HepG2 (cell line): ENCODE measurements at regions not wholly inside any gene's neighbourhood (a gene's known extent, or its start where the extent isn't known, plus 50 kb on each side); places are given as distances from the start of the nearest gene placed in this dataset.

Experiments
- ATAC-seq: fragments of 200-7000 bp; cut with Tn5 transposase; 3 replicates; pipeline ENCODE4 v1.9.1; 2020; ENCODE audit warnings: mild to moderate bottlenecking, moderate library complexity
- BruUV-seq: library from RNA; stranded (reverse); fragments of 400-500 nt; replicated peaks from 2 replicates; lab custom pipeline; 2021; lab: Mats Ljungman, UMichigan
- CTCF ChIA-PET: fragments of 300-600 bp; formaldehyde crosslinking; extraction: SDS; loops from one replicate; lab custom pipeline; 2021; ENCODE audit warnings: low total read pairs, inconsistent platforms, low intra/inter-chr PET ratio; lab: Yijun Ruan, JAX
- POLR2A ChIA-PET: fragments of 350-600 bp; sonication (Branson Sonifier 250); formaldehyde crosslinking; loops from one replicate; lab custom pipeline; 2020; ENCODE audit warnings: antibody characterized with exemption, inconsistent platforms; lab: Yijun Ruan, JAX
- DNase-seq: peaks from one replicate; pipeline ENCODE4 v3.0.0-alpha.2; 2015; ENCODE audit warnings: low spot score
- FAIRE-seq: peaks from 3 replicates; lab custom pipeline; 2011; peaks lifted over from hg19 to GRCh38; lab: Jason Lieb, UNC
- H2AFZ ChIP-seq: one replicate; pipeline ENCODE4 v1.6.1; 2011; ENCODE audit warnings: low read length, inconsistent platforms
- H3K27ac ChIP-seq: fragments of 300-600 bp; 3 replicates; pipeline ENCODE4 v1.8.0; 2011; ENCODE audit warnings: mixed run types, mild to moderate bottlenecking, mixed read lengths, low read length, inconsistent platforms; ENCODE audit not compliant: insufficient read depth; ENCODE audit errors: extremely low read length
- H3K27me3 ChIP-seq, 2 experiments: fragments of 200-600 bp in 1 of 2; 2 replicates in 1 of 2; 3 replicates in 1 of 2; pipeline versions ENCODE4 v1.6.0 to v1.8.0; 2011; ENCODE audit warnings: low read length in 2 of 2, mild to moderate bottlenecking in 2 of 2, moderate library complexity in 2 of 2, inconsistent platforms in 1 of 2; ENCODE audit not compliant: insufficient read depth in 2 of 2, control insufficient read depth in 1 of 2
- H3K36me3 ChIP-seq, 2 experiments: fragments of 200-600 bp in 1 of 2; replicated peaks in 1 of 2; 2 replicates in 1 of 2; 3 replicates in 1 of 2; pipeline versions ENCODE4 v1.5.1 to v1.8.0; 2011; ENCODE audit warnings: low read length in 2 of 2, inconsistent platforms in 1 of 2; ENCODE audit not compliant: insufficient read depth in 2 of 2, control insufficient read depth in 1 of 2
- H3K4me1 ChIP-seq: 2 replicates; pipeline ENCODE4 v1.5.1; 2012; ENCODE audit warnings: low read length, inconsistent platforms; ENCODE audit not compliant: insufficient read depth
- H3K4me2 ChIP-seq: 2 replicates; pipeline ENCODE4 v1.6.0; 2011; ENCODE audit warnings: low read depth, low read length, inconsistent platforms
- H3K4me3 ChIP-seq, 3 experiments: fragments of 200-600 bp in 1 of 3; sonication (generic), shearing (Covaris generic) in 1 of 3; replicated peaks in 1 of 3; 2 replicates each; pipeline ENCODE4 v1.5.1; 2011 to 2016; ENCODE audit warnings: low read length in 3 of 3, inconsistent platforms in 2 of 3, low read depth in 2 of 3, mild to moderate bottlenecking in 2 of 3, control low read depth in 1 of 3, mixed read lengths in 1 of 3; ENCODE audit not compliant: insufficient read depth in 1 of 3
- H3K79me2 ChIP-seq: one replicate; pipeline ENCODE4 v1.6.1; 2011; ENCODE audit warnings: low read length, inconsistent platforms; ENCODE audit not compliant: insufficient read depth
- H3K9ac ChIP-seq: 2 replicates; pipeline ENCODE4 v1.6.0; 2011; ENCODE audit warnings: mild to moderate bottlenecking, low read depth, low read length, inconsistent platforms; ENCODE audit not compliant: insufficient read depth
- H3K9me3 ChIP-seq: 2 replicates; pipeline ENCODE4 v1.5.1; 2012; ENCODE audit warnings: mild to moderate bottlenecking, low read length
- H4K20me1 ChIP-seq: 2 replicates; pipeline ENCODE4 v1.6.0; 2011; ENCODE audit warnings: inconsistent platforms, mild to moderate bottlenecking, low read length, moderate library complexity; ENCODE audit not compliant: insufficient read depth
- DR1 ChIP-seq: sonication (generic); formaldehyde crosslinking; IDR thresholded peaks from 2 replicates; pipeline ENCODE4 v1.8.0; 2021; ENCODE audit warnings: mild to moderate bottlenecking, missing genetic modification reagents, inconsistent platforms
- ESRRA ChIP-seq: sonication (generic); formaldehyde crosslinking; IDR thresholded peaks from 2 replicates; pipeline ENCODE4 v1.5.1; 2020; ENCODE audit warnings: mild to moderate bottlenecking, low read depth, missing genetic modification reagents
- FOXC1 ChIP-seq: sonication (generic); formaldehyde crosslinking; IDR thresholded peaks from 2 replicates; pipeline ENCODE4 v1.8.0; 2022; ENCODE audit warnings: mild to moderate bottlenecking, missing genetic modification reagents, borderline replicate concordance
- FOXK2 ChIP-seq: fragments of 450-650 bp; IDR thresholded peaks from 2 replicates; pipeline ENCODE4 v1.6.1; 2016
- HNF4A ChIP-seq: sonication (generic); formaldehyde crosslinking; IDR thresholded peaks from 2 replicates; pipeline ENCODE4 v1.4.0; 2020; ENCODE audit warnings: missing genetic modification reagents
- MAFF ChIP-seq: IDR thresholded peaks from 2 replicates; pipeline ENCODE4 v1.6.1; 2011; ENCODE audit warnings: low read depth, low read length, improper control_type of control experiment
- NFYC ChIP-seq: IDR thresholded peaks from 2 replicates; pipeline ENCODE4 v1.6.1; 2016; ENCODE audit warnings: missing genetic modification reagents, missing compliant biosample characterization
- NPAS2 ChIP-seq: sonication (generic); formaldehyde crosslinking; IDR thresholded peaks from 2 replicates; pipeline ENCODE4 v1.8.0; 2022; ENCODE audit warnings: mild to moderate bottlenecking, missing genetic modification reagents, borderline replicate concordance
- PHF21A ChIP-seq: sonication (generic); formaldehyde crosslinking; IDR thresholded peaks from 2 replicates; pipeline ENCODE4 v1.5.0; 2020; ENCODE audit warnings: mild to moderate bottlenecking, missing genetic modification reagents
- THAP11 ChIP-seq: IDR thresholded peaks from 2 replicates; pipeline ENCODE4 v1.6.1; 2016; ENCODE audit warnings: missing biosample characterization, missing genetic modification reagents
- ZBTB42 ChIP-seq: sonication (generic); formaldehyde crosslinking; IDR thresholded peaks from 2 replicates; pipeline ENCODE4 v1.5.0; 2020; ENCODE audit warnings: mild to moderate bottlenecking, missing genetic modification reagents
- ZNF274 ChIP-seq: sonication (generic); formaldehyde crosslinking; IDR thresholded peaks from 2 replicates; pipeline ENCODE4 v1.5.1; 2020; ENCODE audit warnings: mild to moderate bottlenecking, missing genetic modification reagents
- ZNF569 ChIP-seq: sonication (generic); formaldehyde crosslinking; IDR thresholded peaks from 2 replicates; pipeline ENCODE4 v1.5.0; 2020; ENCODE audit warnings: mild to moderate bottlenecking, missing genetic modification reagents, moderate library complexity, borderline replicate concordance
- ZNF773 ChIP-seq: sonication (generic); formaldehyde crosslinking; IDR thresholded peaks from 2 replicates; pipeline ENCODE4 v1.4.0; 2020; ENCODE audit warnings: missing genetic modification reagents, borderline replicate concordance
- WGBS: methylation state at CpG from one replicate; pipeline ENCODE4 v1.1.6; 2017; ENCODE audit warnings: low lambda C conversion rate; 5-methylcytosine and 5-hydroxymethylcytosine counted together
- in situ Hi-C: cut with HindIII; loops from 2 replicates; pipeline ENCODE4 v1.10.0; 2017; ENCODE audit warnings: low pct_unique_long_range_greater_than_20kb; ENCODE audit not compliant: extremely low pct_ligation_motif_present
- intact Hi-C: fragments of 100-400 bp; cut with micrococcal nuclease; formaldehyde crosslinking; loops from one replicate; pipeline ENCODE4 v1.10.0; 2022; ENCODE audit not compliant: unreplicated experiment
- TF ChIP-seq, protein P1 (sequence below): sonication (generic); formaldehyde crosslinking; IDR thresholded peaks from 2 replicates; pipeline ENCODE4 v1.4.0; 2020; ENCODE audit warnings: missing genetic modification reagents, borderline replicate concordance

DNA sequence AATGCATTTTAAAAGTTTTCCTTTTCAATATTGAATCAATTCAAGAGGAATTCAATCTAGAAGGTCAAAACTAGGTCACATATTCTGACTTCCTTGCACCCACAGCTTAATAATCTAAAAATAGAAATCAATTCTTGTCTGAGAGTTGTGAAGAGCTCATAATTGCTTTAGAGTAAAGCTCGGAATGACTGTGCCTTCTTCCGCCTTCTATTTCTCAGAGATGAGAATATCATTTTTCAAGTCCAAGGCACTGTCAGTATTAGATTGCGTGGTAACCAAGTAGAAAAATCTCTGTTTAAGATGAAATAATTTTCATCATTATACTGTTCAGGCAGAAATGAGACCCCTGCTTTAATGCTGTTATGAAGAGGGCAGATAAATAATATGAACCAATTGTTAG, 272.2 kb upstream of the NFE2L3 start:
- no peak for FAIRE-seq

DNA sequence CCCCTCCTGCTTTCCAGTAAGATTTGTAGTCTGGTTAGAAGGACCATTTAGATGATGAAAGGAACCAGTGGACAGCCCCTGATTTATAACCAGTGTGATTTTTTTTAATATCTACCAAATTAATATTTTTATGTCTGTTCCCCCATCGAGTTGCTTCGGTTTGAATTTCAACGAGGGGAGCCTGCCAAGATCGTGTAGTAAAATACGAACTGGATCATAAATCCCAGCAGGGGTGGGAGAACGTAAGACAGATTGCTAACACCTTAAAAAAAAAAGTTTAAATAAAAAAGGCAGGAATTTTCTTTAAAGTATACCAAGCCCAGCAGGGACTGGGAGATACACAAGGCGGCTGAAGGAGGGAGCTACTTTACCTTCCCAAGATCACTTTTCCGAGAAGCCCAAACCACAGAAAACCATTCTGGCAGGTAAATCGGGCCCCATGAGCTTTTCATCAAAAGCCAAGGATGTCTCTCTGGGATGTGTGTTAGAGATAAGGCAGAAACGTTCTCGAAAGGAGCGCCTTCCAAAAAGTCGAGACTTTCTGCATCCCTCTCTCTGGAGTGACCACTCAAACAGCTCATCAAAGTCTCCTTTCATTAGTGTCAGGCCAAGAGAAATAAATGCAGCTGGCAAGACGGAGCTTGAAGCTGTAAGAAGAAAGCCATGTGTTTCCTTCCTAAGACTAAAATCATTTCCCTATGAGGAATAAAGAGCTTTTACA, 270.5 kb upstream of the NFE2L3 start:
- H2AFZ ChIP-seq, result no peak overlapping the region
- no peak overlapping the region for H3K9ac ChIP-seq
- in situ Hi-C loops (loop anchor here (25.0 kb wide), 1 partner anchor 406 kb away; the partner anchor contains the start of gene SNX10), intact Hi-C loops (no loop called here)
- TF ChIP-seq ZBTB42 (CRISPR knock-in tag) (no peak), HNF4A (CRISPR knock-in tag) (no peak), ZNF274 (CRISPR knock-in tag) (no peak), ZNF773 (CRISPR knock-in tag) (no peak), THAP11 (CRISPR knock-in tag) (no peak), ESRRA (CRISPR knock-in tag) (no peak), NFYC (no peak), ZNF569 (no peak)
- TF ChIP-seq, protein P1, sequence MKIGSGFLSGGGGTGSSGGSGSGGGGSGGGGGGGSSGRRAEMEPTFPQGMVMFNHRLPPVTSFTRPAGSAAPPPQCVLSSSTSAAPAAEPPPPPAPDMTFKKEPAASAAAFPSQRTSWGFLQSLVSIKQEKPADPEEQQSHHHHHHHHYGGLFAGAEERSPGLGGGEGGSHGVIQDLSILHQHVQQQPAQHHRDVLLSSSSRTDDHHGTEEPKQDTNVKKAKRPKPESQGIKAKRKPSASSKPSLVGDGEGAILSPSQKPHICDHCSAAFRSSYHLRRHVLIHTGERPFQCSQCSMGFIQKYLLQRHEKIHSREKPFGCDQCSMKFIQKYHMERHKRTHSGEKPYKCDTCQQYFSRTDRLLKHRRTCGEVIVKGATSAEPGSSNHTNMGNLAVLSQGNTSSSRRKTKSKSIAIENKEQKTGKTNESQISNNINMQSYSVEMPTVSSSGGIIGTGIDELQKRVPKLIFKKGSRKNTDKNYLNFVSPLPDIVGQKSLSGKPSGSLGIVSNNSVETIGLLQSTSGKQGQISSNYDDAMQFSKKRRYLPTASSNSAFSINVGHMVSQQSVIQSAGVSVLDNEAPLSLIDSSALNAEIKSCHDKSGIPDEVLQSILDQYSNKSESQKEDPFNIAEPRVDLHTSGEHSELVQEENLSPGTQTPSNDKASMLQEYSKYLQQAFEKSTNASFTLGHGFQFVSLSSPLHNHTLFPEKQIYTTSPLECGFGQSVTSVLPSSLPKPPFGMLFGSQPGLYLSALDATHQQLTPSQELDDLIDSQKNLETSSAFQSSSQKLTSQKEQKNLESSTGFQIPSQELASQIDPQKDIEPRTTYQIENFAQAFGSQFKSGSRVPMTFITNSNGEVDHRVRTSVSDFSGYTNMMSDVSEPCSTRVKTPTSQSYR (CRISPR knock-in tag), result no peak
- H3K27ac ChIP-seq, result no peak overlapping the region
- no peaks in the 10 kb centered on the region for H3K9me3 ChIP-seq
- no peak overlapping the region for H3K4me2 ChIP-seq
- H3K27me3 ChIP-seq, result peaks cover 0 to 14% of the 10 kb centered on the region in 2 experiments; a peak in 2 of 5 replicates
- DNase-seq, result no peak
- WGBS, result 30% methylated on average over 14 of the region's 14 CpGs
- no peak for FAIRE-seq
- no peaks in the 10 kb centered on the region for H4K20me1 ChIP-seq
- no peaks in the 10 kb centered on the region for H3K79me2 ChIP-seq
- no peak for ATAC-seq
- BruUV-seq, result no TSS peak
- H3K4me3 ChIP-seq, result no peak overlapping the region
- no peaks in the 10 kb centered on the region for H3K36me3 ChIP-seq
- ChIA-PET CTCF (no interaction called here), POLR2A (no interaction called here)
- H3K4me1 ChIP-seq, result no peaks in the 10 kb centered on the region

More for the DNA sequence above, 272.2 kb upstream of the NFE2L3 start:
- in situ Hi-C loops, result loop anchor here (25.0 kb wide), 1 partner anchor 408 kb away; the partner anchor contains the start of gene SNX10
- no peak overlapping the region for H3K9ac ChIP-seq
- TF ChIP-seq MAFF (no peak), NPAS2 (CRISPR knock-in tag) (no peak), FOXC1 (no peak), DR1 (CRISPR knock-in tag) (no peak), FOXK2 (no peak), PHF21A (CRISPR knock-in tag) (no peak)
- DNase-seq, result no peak
- intact Hi-C loops, result no loop called here
- H4K20me1 ChIP-seq, result no peaks in the 10 kb centered on the region
- CTCF ChIA-PET, result no interaction called here
- 47% methylated on average over 3 of the region's 3 CpGs for WGBS
- POLR2A ChIA-PET, result no interaction called here
- H2AFZ ChIP-seq, result no peak overlapping the region
- no peak overlapping the region for H3K4me3 ChIP-seq
- no peak for ATAC-seq
- H3K4me1 ChIP-seq, result no peaks in the 10 kb centered on the region
- H3K27ac ChIP-seq, result no peak overlapping the region
- no peaks in the 10 kb centered on the region for H3K79me2 ChIP-seq
- no peaks in the 10 kb centered on the region for H3K36me3 ChIP-seq
- H3K4me2 ChIP-seq, result no peak overlapping the region
- peaks cover 0 to 14% of the 10 kb centered on the region in 2 experiments; a peak in 2 of 5 replicates for H3K27me3 ChIP-seq
- H3K9me3 ChIP-seq, result no peaks in the 10 kb centered on the region
- no TSS peak for BruUV-seq
